ENCODE measurements at regions not wholly inside any gene's neighbourhood (a gene's known extent, or its start where the extent isn't known, plus 50 kb on each side); places are given as distances from the start of the nearest gene placed in this dataset.

GRCh38 chr1:239998312-239998649 lies 93.4 kb upstream of the FMN2 start (continued):
- TF ChIP-seq MYBL2 (CRISPR knock-in tag; IDR thresholded peaks at IDR 0.05) (no peak), RORB (CRISPR knock-in tag; IDR thresholded peaks at IDR 0.05) (no peak), PRRX2 (CRISPR knock-in tag; IDR thresholded peaks at IDR 0.05) (no peak), JAZF1 (CRISPR knock-in tag; IDR thresholded peaks at IDR 0.05) (no peak)

DNA sequence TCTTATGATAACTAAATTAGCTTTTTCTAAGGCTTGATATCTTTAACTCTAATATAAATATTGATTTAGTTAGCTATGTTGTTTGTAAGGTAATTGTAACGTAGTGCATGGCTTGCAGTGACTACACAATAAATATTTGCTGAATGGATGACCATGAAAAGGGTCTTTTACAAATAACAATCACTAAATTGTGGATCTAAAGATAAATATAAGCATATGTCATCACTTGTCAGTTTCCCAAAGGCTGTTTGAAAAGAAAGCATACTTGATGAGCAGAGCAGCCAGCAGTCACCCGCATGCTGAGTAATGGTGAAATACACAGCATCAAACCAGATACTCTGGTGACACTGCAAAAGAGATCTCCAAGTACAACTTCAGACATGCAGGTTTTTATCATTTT lies 92.5 kb upstream of the FMN2 start:
- ATAC-seq (no peak), DNase-seq (ENCODE audit: low spot score) (no peak)
- Mint-ChIP-seq H3K27ac (no peak overlapping the region), H3K4me1 (peaks cover 5% of the 10 kb centered on the region; the same call in 1 of the 2 replicates), H3K9me3 (peaks cover 3% of the 10 kb centered on the region; the same call in 1 of the 2 replicates), H3K4me3 (no peak overlapping the region), H3K36me3 (no peaks in the 10 kb centered on the region), H3K27me3 (ENCODE audit: low read depth) (peaks cover 37% of the 10 kb centered on the region)
- POLR2A ChIA-PET, result no interaction called here
- no peak for TF ChIP-seq TEAD4 (CRISPR knock-in tag; IDR thresholded peaks at IDR 0.05)
- TF ChIP-seq ERG (CRISPR knock-in tag; IDR thresholded peaks at IDR 0.05), result no peak
- no peak for TF ChIP-seq RORB (CRISPR knock-in tag; IDR thresholded peaks at IDR 0.05)
- TF ChIP-seq, protein P1, sequence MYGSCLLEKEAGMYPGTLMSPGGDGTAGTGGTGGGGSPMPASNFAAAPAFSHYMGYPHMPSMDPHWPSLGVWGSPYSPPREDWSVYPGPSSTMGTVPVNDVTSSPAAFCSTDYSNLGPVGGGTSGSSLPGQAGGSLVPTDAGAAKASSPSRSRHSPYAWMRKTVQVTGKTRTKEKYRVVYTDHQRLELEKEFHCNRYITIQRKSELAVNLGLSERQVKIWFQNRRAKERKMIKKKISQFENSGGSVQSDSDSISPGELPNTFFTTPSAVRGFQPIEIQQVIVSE (CRISPR knock-in tag; IDR thresholded peaks at IDR 0.05; ENCODE audit: borderline replicate concordance), result no peak
- TF ChIP-seq EMX1 (CRISPR knock-in tag; IDR thresholded peaks at IDR 0.05), result no peak
- no peak for TF ChIP-seq TP53 (CRISPR knock-in tag; IDR thresholded peaks at IDR 0.05)
- TF ChIP-seq OVOL2 (CRISPR knock-in tag; IDR thresholded peaks at IDR 0.05; ENCODE audit: borderline replicate concordance), result no peak
- no peak for TF ChIP-seq ATF6 (CRISPR knock-in tag; IDR thresholded peaks at IDR 0.05)
- TF ChIP-seq IRF2 (CRISPR knock-in tag; IDR thresholded peaks at IDR 0.05; ENCODE audit: borderline replicate concordance, low read depth), result no peak
- TF ChIP-seq SP1 (CRISPR knock-in tag; conservative IDR thresholded peaks at IDR 0.05), result no peak
- TF ChIP-seq SMAD3 (CRISPR knock-in tag; IDR thresholded peaks at IDR 0.05; ENCODE audit: borderline replicate concordance), result no peak
- TF ChIP-seq, protein P2, sequence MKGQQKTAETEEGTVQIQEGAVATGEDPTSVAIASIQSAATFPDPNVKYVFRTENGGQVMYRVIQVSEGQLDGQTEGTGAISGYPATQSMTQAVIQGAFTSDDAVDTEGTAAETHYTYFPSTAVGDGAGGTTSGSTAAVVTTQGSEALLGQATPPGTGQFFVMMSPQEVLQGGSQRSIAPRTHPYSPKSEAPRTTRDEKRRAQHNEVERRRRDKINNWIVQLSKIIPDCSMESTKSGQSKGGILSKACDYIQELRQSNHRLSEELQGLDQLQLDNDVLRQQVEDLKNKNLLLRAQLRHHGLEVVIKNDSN (CRISPR knock-in tag; IDR thresholded peaks at IDR 0.05), result no peak
- no peak for TF ChIP-seq ZNF423 (CRISPR knock-in tag; IDR thresholded peaks at IDR 0.05)
- no peak for TF ChIP-seq E2F5 (CRISPR knock-in tag; IDR thresholded peaks at IDR 0.05)
- TF ChIP-seq ZNF138 (CRISPR knock-in tag; conservative IDR thresholded peaks at IDR 0.05), result no peak
- TF ChIP-seq ZNF263 (CRISPR knock-in tag; IDR thresholded peaks at IDR 0.05; ENCODE audit: low read depth), result no peak
- TF ChIP-seq ZNF671 (CRISPR knock-in tag; IDR thresholded peaks at IDR 0.05), result no peak
- CTCF ChIA-PET, result interaction anchor here (2.2 kb wide), 1 partner anchor 47 kb away, joined by 8 read pairs; no protein-coding TSS in a partner anchor

DNA sequence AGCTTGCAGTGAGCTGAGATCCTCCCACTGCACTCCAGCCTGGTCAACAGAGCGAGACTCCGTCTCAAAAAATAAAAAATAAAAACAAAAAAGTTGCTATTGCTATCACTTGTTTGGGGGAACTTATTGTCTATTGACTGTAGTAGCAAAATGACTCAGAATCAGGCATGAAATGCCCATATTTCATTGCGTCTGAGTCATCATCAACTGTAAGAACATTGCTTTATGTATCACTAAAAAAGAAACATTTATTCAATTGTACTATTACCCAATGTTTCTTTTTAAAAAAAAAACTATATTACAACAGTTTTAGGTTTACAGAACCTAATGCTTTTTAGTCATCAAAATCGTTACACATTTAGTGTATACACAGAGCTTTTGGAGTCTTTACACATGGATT lies 91.0 kb upstream of the FMN2 start:
- ATAC-seq, result no peak
- Mint-ChIP-seq H3K9me3 (no peaks in the 10 kb centered on the region), H3K27me3 (ENCODE audit: low read depth) (peaks cover 37% of the 10 kb centered on the region), H3K27ac (no peak overlapping the region), H3K36me3 (no peaks in the 10 kb centered on the region), H3K4me1 (peaks cover 5% of the 10 kb centered on the region; the same call in 1 of the 2 replicates), H3K4me3 (no peak overlapping the region)
- TF ChIP-seq, protein P3, sequence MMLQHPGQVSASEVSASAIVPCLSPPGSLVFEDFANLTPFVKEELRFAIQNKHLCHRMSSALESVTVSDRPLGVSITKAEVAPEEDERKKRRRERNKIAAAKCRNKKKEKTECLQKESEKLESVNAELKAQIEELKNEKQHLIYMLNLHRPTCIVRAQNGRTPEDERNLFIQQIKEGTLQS (CRISPR knock-in tag; conservative IDR thresholded peaks at IDR 0.05), result no peak
- TF ChIP-seq NFATC4 (CRISPR knock-in tag; IDR thresholded peaks at IDR 0.05) (no peak), CREM (CRISPR knock-in tag; IDR thresholded peaks at IDR 0.05) (no peak), NR1H2 (CRISPR knock-in tag; IDR thresholded peaks at IDR 0.05) (no peak)
- ChIA-PET CTCF (no interaction called here), POLR2A (no interaction called here)
- no peak for DNase-seq (ENCODE audit: low spot score)

Measured in WTC11 (cell line).